ENCODE measurements at regions not wholly inside any gene's neighbourhood (a gene's known extent, or its start where the extent isn't known, plus 50 kb on each side); places are given as distances from the start of the nearest gene placed in this dataset.

GRCh38 chr6:168196385-168196860 is 117.4 kb upstream of the FRMD1 start:
- Histone ChIP-seq H2AFZ (ENCODE audit: control insufficient read depth, low read length) (no peak overlapping the region), H3K27me3 (ENCODE audit: control insufficient read depth, extremely low read depth, insufficient read depth, low read length) (peaks cover 6% of the 10 kb centered on the region), H3K27ac (ENCODE audit: control insufficient read depth, insufficient read depth, low read length) (no peak overlapping the region), H3K9ac (ENCODE audit: control insufficient read depth, extremely low read depth, insufficient read depth, low read length) (no peak overlapping the region), H3K79me2 (ENCODE audit: control insufficient read depth, insufficient read depth, low read length) (no peaks in the 10 kb centered on the region), H4K20me1 (ENCODE audit: control insufficient read depth, extremely low read depth, insufficient read depth, low read length) (no peaks in the 10 kb centered on the region), H3K9me1 (ENCODE audit: control insufficient read depth, extremely low read depth, insufficient read depth, low read length) (no peaks in the 10 kb centered on the region), H3K4me1 (ENCODE audit: control insufficient read depth, extremely low read depth, insufficient read depth, low read length) (no peaks in the 10 kb centered on the region), H3K36me3 (ENCODE audit: control insufficient read depth in 2 of 2, extremely low read depth in 1 of 2, insufficient read depth in 2 of 2, low read length in 2 of 2) (no peaks in the 10 kb centered on the region), H3K4me3 (ENCODE audit: control insufficient read depth in 2 of 3, extremely low read depth in 1 of 3, insufficient read depth in 2 of 3, low read depth in 1 of 3, low read length in 3 of 3) (no peak overlapping the region), H3K9me3 (ENCODE audit: control insufficient read depth, low read depth, low read length) (no peaks in the 10 kb centered on the region), H3K4me2 (ENCODE audit: control insufficient read depth, extremely low read depth, insufficient read depth, low read depth, low read length) (no peak overlapping the region)
- DNase-seq (ENCODE audit: low read depth, low spot score) (no peak), FAIRE-seq (no peak)
- dilution Hi-C loops (cut with MboI; ENCODE audit: extremely low pct_ligation_motif_present, low sequenced_read_pairs) = no loop called here
- no peak for TF ChIP-seq EZH2 (IDR thresholded peaks at IDR 0.05; ENCODE audit: low read length)
- TF ChIP-seq, protein P1, sequence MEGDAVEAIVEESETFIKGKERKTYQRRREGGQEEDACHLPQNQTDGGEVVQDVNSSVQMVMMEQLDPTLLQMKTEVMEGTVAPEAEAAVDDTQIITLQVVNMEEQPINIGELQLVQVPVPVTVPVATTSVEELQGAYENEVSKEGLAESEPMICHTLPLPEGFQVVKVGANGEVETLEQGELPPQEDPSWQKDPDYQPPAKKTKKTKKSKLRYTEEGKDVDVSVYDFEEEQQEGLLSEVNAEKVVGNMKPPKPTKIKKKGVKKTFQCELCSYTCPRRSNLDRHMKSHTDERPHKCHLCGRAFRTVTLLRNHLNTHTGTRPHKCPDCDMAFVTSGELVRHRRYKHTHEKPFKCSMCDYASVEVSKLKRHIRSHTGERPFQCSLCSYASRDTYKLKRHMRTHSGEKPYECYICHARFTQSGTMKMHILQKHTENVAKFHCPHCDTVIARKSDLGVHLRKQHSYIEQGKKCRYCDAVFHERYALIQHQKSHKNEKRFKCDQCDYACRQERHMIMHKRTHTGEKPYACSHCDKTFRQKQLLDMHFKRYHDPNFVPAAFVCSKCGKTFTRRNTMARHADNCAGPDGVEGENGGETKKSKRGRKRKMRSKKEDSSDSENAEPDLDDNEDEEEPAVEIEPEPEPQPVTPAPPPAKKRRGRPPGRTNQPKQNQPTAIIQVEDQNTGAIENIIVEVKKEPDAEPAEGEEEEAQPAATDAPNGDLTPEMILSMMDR (optimal IDR thresholded peaks at IDR 0.05 in 1 of 3, IDR thresholded peaks at IDR 0.05 in 1 of 3, conservative IDR thresholded peaks at IDR 0.05 in 1 of 3; ENCODE audit: extremely low read depth in 1 of 3, insufficient read depth in 2 of 3, low read length in 3 of 3) = no peak

- no peak overlapping the region for H3K4me2 ChIP-seq (ENCODE audit: control insufficient read depth, extremely low read depth, insufficient read depth, low read depth, low read length)
Measured at GRCh38 chr6:168195712-168196111, 116.7 kb upstream of the FRMD1 start.

More at GRCh38 chr6:168195712-168196111, 116.7 kb upstream of the FRMD1 start:
- Histone ChIP-seq H3K27me3 (ENCODE audit: control insufficient read depth, extremely low read depth, insufficient read depth, low read length) (peaks cover 6% of the 10 kb centered on the region), H3K9me1 (ENCODE audit: control insufficient read depth, extremely low read depth, insufficient read depth, low read length) (no peaks in the 10 kb centered on the region), H3K4me1 (ENCODE audit: control insufficient read depth, extremely low read depth, insufficient read depth, low read length) (no peaks in the 10 kb centered on the region), H3K9me3 (ENCODE audit: control insufficient read depth, low read depth, low read length) (no peaks in the 10 kb centered on the region), H2AFZ (ENCODE audit: control insufficient read depth, low read length) (no peak overlapping the region), H3K79me2 (ENCODE audit: control insufficient read depth, insufficient read depth, low read length) (no peaks in the 10 kb centered on the region), H3K36me3 (ENCODE audit: control insufficient read depth in 2 of 2, extremely low read depth in 1 of 2, insufficient read depth in 2 of 2, low read length in 2 of 2) (no peaks in the 10 kb centered on the region), H4K20me1 (ENCODE audit: control insufficient read depth, extremely low read depth, insufficient read depth, low read length) (no peaks in the 10 kb centered on the region), H3K9ac (ENCODE audit: control insufficient read depth, extremely low read depth, insufficient read depth, low read length) (no peak overlapping the region), H3K27ac (ENCODE audit: control insufficient read depth, insufficient read depth, low read length) (no peak overlapping the region), H3K4me3 (ENCODE audit: control insufficient read depth in 2 of 3, extremely low read depth in 1 of 3, insufficient read depth in 2 of 3, low read depth in 1 of 3, low read length in 3 of 3) (no peak overlapping the region)
- FAIRE-seq = no peak
- DNase-seq (ENCODE audit: low read depth, low spot score) = no peak
- dilution Hi-C loops (cut with MboI; ENCODE audit: extremely low pct_ligation_motif_present, low sequenced_read_pairs) = no loop called here
- no peak for TF ChIP-seq EZH2 (IDR thresholded peaks at IDR 0.05; ENCODE audit: low read length)
- TF ChIP-seq, protein P1 (optimal IDR thresholded peaks at IDR 0.05 in 1 of 3, IDR thresholded peaks at IDR 0.05 in 1 of 3, conservative IDR thresholded peaks at IDR 0.05 in 1 of 3; ENCODE audit: extremely low read depth in 1 of 3, insufficient read depth in 2 of 3, low read length in 3 of 3) = no peak
